Activated CD4-positive, alpha-beta T cell treated with anti-CD3 and anti-CD28 coated beads for 4 hours (primary cell): ENCODE measurements at regions not wholly inside any gene's neighbourhood (a gene's known extent, or its start where the extent isn't known, plus 50 kb on each side); places are given as distances from the start of the nearest gene placed in this dataset.
"Not testable (repeated sequence)": the region's sequence is repeated elsewhere in the genome, so short reads cannot be mapped to it uniquely, and the experiment has no call there.

Source experiments
- DNase-seq, 2 donors: peaks; one replicate each; pipeline ENCODE4 v3.0.0-alpha.2; 2020

- DNase-seq, result no peak
Measured at GRCh38 chr16:31754998-31755615, 118.5 kb upstream of the ZNF267 start.

GRCh38 chr16:31764103-31764502 is 109.5 kb upstream of the ZNF267 start:
- DNase-seq, result no peak

- DNase-seq, result no peak
Measured at GRCh38 chr16:31767267-31767666, 106.3 kb upstream of the ZNF267 start.

GRCh38 chr16:31780342-31780741 is 93.3 kb upstream of the ZNF267 start:
- DNase-seq, result no peak

GRCh38 chr16:31785126-31785525 is 88.5 kb upstream of the ZNF267 start:
- DNase-seq, result no peak

- no peak for DNase-seq
Measured at GRCh38 chr16:31807086-31807485, 66.5 kb upstream of the ZNF267 start.

- DNase-seq, result no peak
Measured at GRCh38 chr16:31810863-31811262, 62.7 kb upstream of the ZNF267 start.

- DNase-seq, result not testable (repeated sequence)
Measured at GRCh38 chr16:31816141-31816540, 57.5 kb upstream of the ZNF267 start.

GRCh38 chr16:31819386-31819785 is 54.2 kb upstream of the ZNF267 start:
- no peak for DNase-seq

GRCh38 chr16:31819948-31820347 is 53.7 kb upstream of the ZNF267 start:
- no peak for DNase-seq
